HG02852 (cell line): ENCODE measurements at regions not wholly inside any gene's neighbourhood (a gene's known extent, or its start where the extent isn't known, plus 50 kb on each side); places are given as distances from the start of the nearest gene placed in this dataset.
A peak's percentile ranks its signal among the peaks of the same experiment; 100 is the strongest.

ENCODE experiments used
- ATAC-seq: cut with Tn5 transposase; IDR thresholded peaks from one replicate; pipeline ENCODE4 v1.9.1; 2021; ENCODE audit warnings: mild to moderate bottlenecking, moderate library complexity; ENCODE audit not compliant: unreplicated experiment

GRCh38 chr13:22161871-22162270 lies 491.0 kb downstream of the FGF9 start:
- peak; percentile 95 for ATAC-seq

- peak; percentile 36 for ATAC-seq
Observed at GRCh38 chr13:22162889-22163288, 492.0 kb downstream of the FGF9 start.

GRCh38 chr13:22168437-22169190 lies 497.7 kb downstream of the FGF9 start:
- no peak for ATAC-seq

GRCh38 chr13:22169473-22169872 lies 498.6 kb downstream of the FGF9 start:
- no peak for ATAC-seq

- ATAC-seq = no peak
Observed at GRCh38 chr13:22173610-22174009, 502.7 kb downstream of the FGF9 start.

GRCh38 chr13:22175241-22175640 lies 504.4 kb downstream of the FGF9 start:
- no peak for ATAC-seq

- no peak for ATAC-seq
Observed at GRCh38 chr13:22175815-22176214, 504.9 kb downstream of the FGF9 start.

- ATAC-seq = no peak
Observed at GRCh38 chr13:22176968-22177520, 506.2 kb downstream of the FGF9 start.

- ATAC-seq = no peak
Observed at GRCh38 chr13:22178878-22179277, 508.0 kb downstream of the FGF9 start.

GRCh38 chr13:22187329-22187728 lies 516.5 kb downstream of the FGF9 start:
- ATAC-seq = no peak

GRCh38 chr13:22189176-22190048 lies 518.5 kb downstream of the FGF9 start:
- no peak for ATAC-seq

- ATAC-seq = peak; percentile 55
Observed at GRCh38 chr13:22193070-22193469, 522.2 kb downstream of the FGF9 start.

- ATAC-seq = no peak
Observed at GRCh38 chr13:22194106-22194805, 523.4 kb downstream of the FGF9 start.

- ATAC-seq = no peak
Observed at GRCh38 chr13:22195726-22196125, 524.9 kb downstream of the FGF9 start.

GRCh38 chr13:22196777-22197176 lies 525.9 kb downstream of the FGF9 start:
- ATAC-seq = no peak

- ATAC-seq = no peak
Observed at GRCh38 chr13:22198001-22198400, 527.1 kb downstream of the FGF9 start.

- ATAC-seq = no peak
Observed at GRCh38 chr13:22198641-22199217, 527.9 kb downstream of the FGF9 start.

GRCh38 chr13:22200440-22200839 lies 529.6 kb downstream of the FGF9 start:
- no peak for ATAC-seq

GRCh38 chr13:22201375-22201925 lies 530.6 kb downstream of the FGF9 start:
- no peak for ATAC-seq

- ATAC-seq = no peak
Observed at GRCh38 chr13:22210134-22210930, 539.5 kb downstream of the FGF9 start.
